ENCODE measurements at regions not wholly inside any gene's neighbourhood (a gene's known extent, or its start where the extent isn't known, plus 50 kb on each side); places are given as distances from the start of the nearest gene placed in this dataset.
A peak's percentile ranks its signal among the peaks of the same experiment; 100 is the strongest.

- H3K9ac ChIP-seq (ENCODE audit: low read depth in 1 of 2, low read length in 2 of 2), result no peak overlapping the region
- no peaks in the 10 kb centered on the region for H3K9me3 ChIP-seq (ENCODE audit: control insufficient read depth in 1 of 2, low read length in 2 of 2)
- H3K27me3 ChIP-seq (ENCODE audit: control insufficient read depth in 1 of 2, insufficient read depth in 2 of 2, low read length in 2 of 2), result no peaks in the 10 kb centered on the region
- H3K27ac ChIP-seq (ENCODE audit: low read depth, low read length), result no peak overlapping the region
- no peaks in the 10 kb centered on the region for H3K4me1 ChIP-seq (ENCODE audit: control insufficient read depth in 1 of 2, insufficient read depth in 2 of 2, low read length in 2 of 2)
- H3K36me3 ChIP-seq (ENCODE audit: control insufficient read depth in 1 of 2, insufficient read depth in 2 of 2, low read length in 2 of 2), result no peaks in the 10 kb centered on the region
- H3K4me3 ChIP-seq (ENCODE audit: low read depth in 1 of 2, low read length in 2 of 2), result no peak overlapping the region
These were observed 147.8 kb downstream of the UBE2E3 start for GRCh38 chr2:181128199-181128598.

- Histone ChIP-seq H3K27ac (ENCODE audit: low read depth, low read length) (no peak overlapping the region), H3K4me3 (ENCODE audit: low read depth in 1 of 2, low read length in 2 of 2) (no peak overlapping the region), H3K9me3 (ENCODE audit: control insufficient read depth in 1 of 2, low read length in 2 of 2) (no peaks in the 10 kb centered on the region), H3K4me1 (ENCODE audit: control insufficient read depth in 1 of 2, insufficient read depth in 2 of 2, low read length in 2 of 2) (no peaks in the 10 kb centered on the region), H3K9ac (ENCODE audit: low read depth in 1 of 2, low read length in 2 of 2) (no peak overlapping the region), H3K36me3 (ENCODE audit: control insufficient read depth in 1 of 2, insufficient read depth in 2 of 2, low read length in 2 of 2) (no peaks in the 10 kb centered on the region), H3K27me3 (ENCODE audit: control insufficient read depth in 1 of 2, insufficient read depth in 2 of 2, low read length in 2 of 2) (no peaks in the 10 kb centered on the region)
These were observed 149.1 kb downstream of the UBE2E3 start for GRCh38 chr2:181129364-181130056.

- H3K4me3 ChIP-seq (ENCODE audit: low read depth in 1 of 2, low read length in 2 of 2), result no peak overlapping the region
- H3K9ac ChIP-seq (ENCODE audit: low read depth in 1 of 2, low read length in 2 of 2), result no peak overlapping the region
- no peaks in the 10 kb centered on the region for H3K9me3 ChIP-seq (ENCODE audit: control insufficient read depth in 1 of 2, low read length in 2 of 2)
- no peak overlapping the region for H3K27ac ChIP-seq (ENCODE audit: low read depth, low read length)
- no peaks in the 10 kb centered on the region for H3K27me3 ChIP-seq (ENCODE audit: control insufficient read depth in 1 of 2, insufficient read depth in 2 of 2, low read length in 2 of 2)
- H3K36me3 ChIP-seq (ENCODE audit: control insufficient read depth in 1 of 2, insufficient read depth in 2 of 2, low read length in 2 of 2), result no peaks in the 10 kb centered on the region
- no peaks in the 10 kb centered on the region for H3K4me1 ChIP-seq (ENCODE audit: control insufficient read depth in 1 of 2, insufficient read depth in 2 of 2, low read length in 2 of 2)
These were observed 150.3 kb downstream of the UBE2E3 start for GRCh38 chr2:181130686-181131085.

- Histone ChIP-seq H3K4me1 (ENCODE audit: control insufficient read depth in 1 of 2, insufficient read depth in 2 of 2, low read length in 2 of 2) (no peaks in the 10 kb centered on the region), H3K9me3 (ENCODE audit: control insufficient read depth in 1 of 2, low read length in 2 of 2) (no peaks in the 10 kb centered on the region), H3K9ac (ENCODE audit: low read depth in 1 of 2, low read length in 2 of 2) (no peak overlapping the region), H3K36me3 (ENCODE audit: control insufficient read depth in 1 of 2, insufficient read depth in 2 of 2, low read length in 2 of 2) (no peaks in the 10 kb centered on the region), H3K4me3 (ENCODE audit: low read depth in 1 of 2, low read length in 2 of 2) (no peak overlapping the region), H3K27ac (ENCODE audit: low read depth, low read length) (no peak overlapping the region), H3K27me3 (ENCODE audit: control insufficient read depth in 1 of 2, insufficient read depth in 2 of 2, low read length in 2 of 2) (no peaks in the 10 kb centered on the region)
These were observed 151.2 kb downstream of the UBE2E3 start for GRCh38 chr2:181131584-181131983.

GRCh38 chr2:181138816-181139215 lies 158.4 kb downstream of the UBE2E3 start:
- Histone ChIP-seq H3K4me3 (ENCODE audit: low read depth in 1 of 2, low read length in 2 of 2) (no peak overlapping the region), H3K9me3 (ENCODE audit: control insufficient read depth in 1 of 2, low read length in 2 of 2) (no peaks in the 10 kb centered on the region), H3K4me1 (ENCODE audit: control insufficient read depth in 1 of 2, insufficient read depth in 2 of 2, low read length in 2 of 2) (no peaks in the 10 kb centered on the region), H3K9ac (ENCODE audit: low read depth in 1 of 2, low read length in 2 of 2) (no peak overlapping the region), H3K27me3 (ENCODE audit: control insufficient read depth in 1 of 2, insufficient read depth in 2 of 2, low read length in 2 of 2) (no peaks in the 10 kb centered on the region), H3K27ac (ENCODE audit: low read depth, low read length) (no peak overlapping the region), H3K36me3 (ENCODE audit: control insufficient read depth in 1 of 2, insufficient read depth in 2 of 2, low read length in 2 of 2) (no peaks in the 10 kb centered on the region)

- H3K27ac ChIP-seq (ENCODE audit: low read depth, low read length), result no peak overlapping the region
- no peaks in the 10 kb centered on the region for H3K36me3 ChIP-seq (ENCODE audit: control insufficient read depth in 1 of 2, insufficient read depth in 2 of 2, low read length in 2 of 2)
- no peaks in the 10 kb centered on the region for H3K9me3 ChIP-seq (ENCODE audit: control insufficient read depth in 1 of 2, low read length in 2 of 2)
- no peaks in the 10 kb centered on the region for H3K27me3 ChIP-seq (ENCODE audit: control insufficient read depth in 1 of 2, insufficient read depth in 2 of 2, low read length in 2 of 2)
- no peak overlapping the region for H3K9ac ChIP-seq (ENCODE audit: low read depth in 1 of 2, low read length in 2 of 2)
- H3K4me3 ChIP-seq (ENCODE audit: low read depth in 1 of 2, low read length in 2 of 2), result no peak overlapping the region
- no peaks in the 10 kb centered on the region for H3K4me1 ChIP-seq (ENCODE audit: control insufficient read depth in 1 of 2, insufficient read depth in 2 of 2, low read length in 2 of 2)
These were observed 159.4 kb downstream of the UBE2E3 start for GRCh38 chr2:181139831-181140230.

- H3K4me3 ChIP-seq (ENCODE audit: low read depth in 1 of 2, low read length in 2 of 2), result no peak overlapping the region
- no peaks in the 10 kb centered on the region for H3K4me1 ChIP-seq (ENCODE audit: control insufficient read depth in 1 of 2, insufficient read depth in 2 of 2, low read length in 2 of 2)
- no peaks in the 10 kb centered on the region for H3K9me3 ChIP-seq (ENCODE audit: control insufficient read depth in 1 of 2, low read length in 2 of 2)
- no peaks in the 10 kb centered on the region for H3K36me3 ChIP-seq (ENCODE audit: control insufficient read depth in 1 of 2, insufficient read depth in 2 of 2, low read length in 2 of 2)
- no peak overlapping the region for H3K27ac ChIP-seq (ENCODE audit: low read depth, low read length)
- no peak overlapping the region for H3K9ac ChIP-seq (ENCODE audit: low read depth in 1 of 2, low read length in 2 of 2)
- no peaks in the 10 kb centered on the region for H3K27me3 ChIP-seq (ENCODE audit: control insufficient read depth in 1 of 2, insufficient read depth in 2 of 2, low read length in 2 of 2)
These were observed 160.0 kb downstream of the UBE2E3 start for GRCh38 chr2:181140414-181140813.

- H3K4me1 ChIP-seq (ENCODE audit: control insufficient read depth in 1 of 2, insufficient read depth in 2 of 2, low read length in 2 of 2), result no peaks in the 10 kb centered on the region
- H3K4me3 ChIP-seq (ENCODE audit: low read depth in 1 of 2, low read length in 2 of 2), result no peak overlapping the region
- no peak overlapping the region for H3K27ac ChIP-seq (ENCODE audit: low read depth, low read length)
These were observed 160.5 kb downstream of the UBE2E3 start for GRCh38 chr2:181140928-181141327.

GRCh38 chr2:181141676-181142075 lies 161.3 kb downstream of the UBE2E3 start:
- Histone ChIP-seq H3K27me3 (ENCODE audit: control insufficient read depth in 1 of 2, insufficient read depth in 2 of 2, low read length in 2 of 2) (no peaks in the 10 kb centered on the region), H3K4me1 (ENCODE audit: control insufficient read depth in 1 of 2, insufficient read depth in 2 of 2, low read length in 2 of 2) (no peaks in the 10 kb centered on the region), H3K9me3 (ENCODE audit: control insufficient read depth in 1 of 2, low read length in 2 of 2) (no peaks in the 10 kb centered on the region), H3K4me3 (ENCODE audit: low read depth in 1 of 2, low read length in 2 of 2) (no peak overlapping the region), H3K36me3 (ENCODE audit: control insufficient read depth in 1 of 2, insufficient read depth in 2 of 2, low read length in 2 of 2) (no peaks in the 10 kb centered on the region), H3K9ac (ENCODE audit: low read depth in 1 of 2, low read length in 2 of 2) (peak overlapping the region in 1 of 2 donors; percentile 29), H3K27ac (ENCODE audit: low read depth, low read length) (no peak overlapping the region)

More at GRCh38 chr2:181140928-181141327, 160.5 kb downstream of the UBE2E3 start:
- Histone ChIP-seq H3K9ac (ENCODE audit: low read depth in 1 of 2, low read length in 2 of 2) (no peak overlapping the region), H3K9me3 (ENCODE audit: control insufficient read depth in 1 of 2, low read length in 2 of 2) (no peaks in the 10 kb centered on the region), H3K36me3 (ENCODE audit: control insufficient read depth in 1 of 2, insufficient read depth in 2 of 2, low read length in 2 of 2) (no peaks in the 10 kb centered on the region), H3K27me3 (ENCODE audit: control insufficient read depth in 1 of 2, insufficient read depth in 2 of 2, low read length in 2 of 2) (no peaks in the 10 kb centered on the region)

GRCh38 chr2:181142514-181142913 lies 162.1 kb downstream of the UBE2E3 start:
- H3K27ac ChIP-seq (ENCODE audit: low read depth, low read length), result no peak overlapping the region
- H3K27me3 ChIP-seq (ENCODE audit: control insufficient read depth in 1 of 2, insufficient read depth in 2 of 2, low read length in 2 of 2), result no peaks in the 10 kb centered on the region
- H3K9me3 ChIP-seq (ENCODE audit: control insufficient read depth in 1 of 2, low read length in 2 of 2), result no peaks in the 10 kb centered on the region
- no peak overlapping the region for H3K4me3 ChIP-seq (ENCODE audit: low read depth in 1 of 2, low read length in 2 of 2)
- no peaks in the 10 kb centered on the region for H3K4me1 ChIP-seq (ENCODE audit: control insufficient read depth in 1 of 2, insufficient read depth in 2 of 2, low read length in 2 of 2)
- H3K36me3 ChIP-seq (ENCODE audit: control insufficient read depth in 1 of 2, insufficient read depth in 2 of 2, low read length in 2 of 2), result no peaks in the 10 kb centered on the region
- peak overlapping the region in 1 of 2 donors; percentile 3 for H3K9ac ChIP-seq (ENCODE audit: low read depth in 1 of 2, low read length in 2 of 2)
